CD14-positive monocyte (primary cell): ENCODE measurements at regions not wholly inside any gene's neighbourhood (a gene's known extent, or its start where the extent isn't known, plus 50 kb on each side); places are given as distances from the start of the nearest gene placed in this dataset.

Source experiments
- DNase-seq, 3 donors: peaks; one replicate each; pipeline ENCODE4 v3.0.0-alpha.2; 2011 to 2022
- H2AFZ ChIP-seq: 2 replicates; pipeline ENCODE4 v1.6.0; 2012; ENCODE audit warnings: mild to moderate bottlenecking, low read depth, low read length, inconsistent platforms; ENCODE audit not compliant: insufficient read depth, poor library complexity, severe bottlenecking
- H3K27ac ChIP-seq, 2 donors: 1 replicate in 1 of 2; 2 replicates in 1 of 2; pipeline ENCODE4 v1.5.1; 2012 to 2013; ENCODE audit warnings: low read length in 2 of 2, control low read depth in 1 of 2, inconsistent platforms in 1 of 2, low read depth in 1 of 2, mild to moderate bottlenecking in 1 of 2
- H3K27me3 ChIP-seq, 2 donors: one replicate each; pipeline versions ENCODE4 v1.6.0 to v1.6.1; 2011 to 2013; ENCODE audit warnings: low read length in 2 of 2; ENCODE audit not compliant: control insufficient read depth in 2 of 2, insufficient read depth in 2 of 2
- H3K36me3 ChIP-seq, 2 donors: replicated peaks in 1 of 2; 1 replicate in 1 of 2; 2 replicates in 1 of 2; pipeline versions ENCODE4 v1.5.1 to v1.6.1; 2012 to 2013; ENCODE audit warnings: low read length in 2 of 2, control low read depth in 1 of 2, inconsistent platforms in 1 of 2, mild to moderate bottlenecking in 1 of 2; ENCODE audit not compliant: insufficient read depth in 2 of 2, control insufficient read depth in 1 of 2
- H3K4me1 ChIP-seq, 2 donors: 1 replicate in 1 of 2; 2 replicates in 1 of 2; pipeline versions ENCODE4 v1.5.1 to v1.6.1; 2012 to 2013; ENCODE audit warnings: low read length in 2 of 2, control low read depth in 1 of 2, inconsistent platforms in 1 of 2, mild to moderate bottlenecking in 1 of 2, moderate library complexity in 1 of 2; ENCODE audit not compliant: insufficient read depth in 2 of 2, control insufficient read depth in 1 of 2
- H3K4me2 ChIP-seq: replicated peaks from 2 replicates; pipeline ENCODE3; 2012; ENCODE audit warnings: low read length, moderate library complexity, mild to moderate bottlenecking; ENCODE audit not compliant: poor library complexity, severe bottlenecking; ENCODE audit errors: extremely low read depth
- H3K4me3 ChIP-seq, 3 experiments: fragments of 200-600 bp in 1 of 3; sonication (generic) in 1 of 3; replicated peaks in 1 of 3; 1 replicate in 2 of 3; 2 replicates in 1 of 3; pipeline ENCODE4 v1.5.1; 2011 to 2013; ENCODE audit warnings: low read length in 3 of 3, mild to moderate bottlenecking in 3 of 3, control low read depth in 2 of 3, low read depth in 2 of 3, inconsistent platforms in 1 of 3, moderate library complexity in 1 of 3
- H3K79me2 ChIP-seq: 2 replicates; pipeline ENCODE4 v1.6.0; 2012; ENCODE audit warnings: mild to moderate bottlenecking, control low read depth, inconsistent platforms, low read length, moderate library complexity; ENCODE audit not compliant: insufficient read depth
- H3K9ac ChIP-seq: 2 replicates; pipeline ENCODE4 v1.6.0; 2017; ENCODE audit warnings: low read length, mild to moderate bottlenecking; ENCODE audit not compliant: insufficient read depth, poor library complexity, severe bottlenecking
- H3K9me3 ChIP-seq, 2 donors: replicated peaks in 1 of 2; 1 replicate in 1 of 2; 2 replicates in 1 of 2; pipeline versions ENCODE4 v1.5.1 to v1.6.1; 2012 to 2013; ENCODE audit warnings: low read length in 2 of 2, control low read depth in 1 of 2; ENCODE audit not compliant: control insufficient read depth in 1 of 2, insufficient read depth in 1 of 2
- H4K20me1 ChIP-seq: 2 replicates; pipeline ENCODE4 v1.6.0; 2012; ENCODE audit warnings: mild to moderate bottlenecking, low read length, control low read depth, moderate library complexity; ENCODE audit not compliant: insufficient read depth
- H3K27ac Mint-ChIP-seq, 7 donors: one replicate each; pipeline ENCODE4 v1.8.0; 2020; ENCODE audit warnings: mild to moderate bottlenecking in 7 of 7, mixed read lengths in 7 of 7, moderate library complexity in 6 of 7, inconsistent platforms in 2 of 7
- H3K27me3 Mint-ChIP-seq, 3 donors: one replicate each; pipeline ENCODE4 v1.8.0; 2021 to 2022; ENCODE audit warnings: low read depth in 3 of 3, mild to moderate bottlenecking in 3 of 3, mixed read lengths in 3 of 3, moderate library complexity in 3 of 3, inconsistent platforms in 1 of 3
- H3K36me3 Mint-ChIP-seq, 2 donors: one replicate each; pipeline ENCODE4 v1.8.0; 2020; ENCODE audit warnings: mixed read lengths in 2 of 2, inconsistent platforms in 1 of 2, mild to moderate bottlenecking in 1 of 2
- H3K4me1 Mint-ChIP-seq: one replicate; pipeline ENCODE4 v1.8.0; 2020; ENCODE audit warnings: mild to moderate bottlenecking, mixed read lengths
- H3K4me3 Mint-ChIP-seq, 2 donors: one replicate each; pipeline ENCODE4 v1.8.0; 2020; ENCODE audit warnings: mild to moderate bottlenecking in 2 of 2, mixed read lengths in 2 of 2, moderate library complexity in 1 of 2
- H3K9me3 Mint-ChIP-seq, 7 donors: one replicate each; pipeline ENCODE4 v1.8.0; 2020 to 2022; ENCODE audit warnings: mixed read lengths in 7 of 7, mild to moderate bottlenecking in 6 of 7, moderate library complexity in 6 of 7, inconsistent platforms in 2 of 7
- CTCF ChIP-seq: fragments of 200-600 bp; IDR thresholded peaks from one replicate; pipeline ENCODE4 v1.8.0; 2022; ENCODE audit warnings: antibody characterized with exemption, mild to moderate bottlenecking
- WGBS: methylation state at CpG from one replicate; pipeline ENCODE4 v1.1.5; 2013; ENCODE audit warnings: missing lambda C conversion rate; ENCODE audit not compliant: insufficient coverage; 5-methylcytosine and 5-hydroxymethylcytosine counted together
- intact Hi-C, 2 donors: fragments of 100-400 bp; cut with micrococcal nuclease; formaldehyde crosslinking; loops; one replicate each; pipeline versions ENCODE4 v1.15.0 to v1.15.1; 2023

DNA sequence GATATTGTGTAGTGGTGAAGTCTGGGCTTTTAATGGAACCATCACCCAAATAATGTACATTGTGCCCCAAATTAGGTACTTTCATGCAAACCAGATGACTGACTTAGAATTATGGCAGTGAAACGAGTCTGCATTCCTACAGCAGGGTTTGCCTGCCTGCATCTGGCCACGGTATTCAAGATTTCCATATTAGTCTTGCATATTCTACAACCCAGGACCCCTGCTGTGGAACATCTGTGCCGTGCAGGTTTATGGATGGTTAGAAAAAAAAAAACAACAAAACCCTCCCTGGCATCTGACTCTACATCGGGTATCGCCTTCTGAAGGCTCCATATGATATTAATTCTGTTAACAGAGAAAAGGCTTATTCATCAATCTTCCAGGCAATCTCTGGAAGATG lies 394.8 kb downstream of the DCDC2C start:
- 80% methylated on average over 1 of the region's 5 CpGs for WGBS

GRCh38 chr2:4101936-4102335 lies 398.6 kb downstream of the DCDC2C start:
- peak overlapping the region in 1 of 3 experiments; percentile 47 for H3K4me3 ChIP-seq
- H3K27me3 Mint-ChIP-seq, result peaks cover 0 to 8% (median 2%) of the 10 kb centered on the region in 3 donors
- intact Hi-C loops, result no loop called here

More for the DNA sequence above, 394.8 kb downstream of the DCDC2C start:
- no peak overlapping the region for H2AFZ ChIP-seq
- Mint-ChIP-seq H3K36me3 (no peaks in the 10 kb centered on the region), H3K4me3 (no peak overlapping the region), H3K27ac (no peak overlapping the region), H3K4me1 (peaks cover 21% of the 10 kb centered on the region), H3K9me3 (peaks cover 0 to 6% (median 0%) of the 10 kb centered on the region in 7 donors), H3K27me3 (peaks cover 0 to 4% (median 2%) of the 10 kb centered on the region in 3 donors)
- peaks cover 0 to 11% of the 10 kb centered on the region in 2 donors for H3K9me3 ChIP-seq
- H3K4me1 ChIP-seq, result peaks cover 15 to 18% of the 10 kb centered on the region in 2 donors
- no peaks in the 10 kb centered on the region for H3K27me3 ChIP-seq
- intact Hi-C loops, result no loop called here
- no peak overlapping the region for H3K4me2 ChIP-seq
- no peaks in the 10 kb centered on the region for H3K79me2 ChIP-seq
- no peak for DNase-seq
- H3K4me3 ChIP-seq, result no peak overlapping the region
- no peaks in the 10 kb centered on the region for H3K36me3 ChIP-seq
- no peaks in the 10 kb centered on the region for H4K20me1 ChIP-seq
- H3K27ac ChIP-seq, result no peak overlapping the region
- no peak for TF ChIP-seq CTCF
- H3K9ac ChIP-seq, result no peak overlapping the region

More at GRCh38 chr2:4101936-4102335, 398.6 kb downstream of the DCDC2C start:
- DNase-seq, result peak in 1 of 3 donors; percentile 13
- WGBS, result no CpG with 5 or more reads among the region's 2 CpGs
- Histone ChIP-seq H3K27me3 (no peaks in the 10 kb centered on the region), H3K9ac (peak overlapping the region; percentile 45), H3K4me2 (peak overlapping the region; percentile 49), H3K36me3 (no peaks in the 10 kb centered on the region), H3K9me3 (peaks cover 0 to 6% of the 10 kb centered on the region in 2 donors), H2AFZ (no peak overlapping the region), H4K20me1 (no peaks in the 10 kb centered on the region), H3K79me2 (no peaks in the 10 kb centered on the region), H3K4me1 (peaks cover 15 to 16% of the 10 kb centered on the region in 2 donors), H3K27ac (peak overlapping the region in 1 of 2 donors; percentile 51)
- H3K27ac Mint-ChIP-seq, result peak overlapping the region in 5 of 7 donors; percentile 8 to 84 (median 30)
- H3K4me3 Mint-ChIP-seq, result peak overlapping the region in 1 of 2 donors; percentile 80
- no peaks in the 10 kb centered on the region for H3K36me3 Mint-ChIP-seq
- peaks cover 15% of the 10 kb centered on the region for H3K4me1 Mint-ChIP-seq
- no peak for TF ChIP-seq CTCF
- peaks cover 0 to 6% (median 3%) of the 10 kb centered on the region in 7 donors for H3K9me3 Mint-ChIP-seq
